NOMO-1 treated with DMSO at 0.1 percent for 48 hours (cell line): ENCODE measurements at regions not wholly inside any gene's neighbourhood (a gene's known extent, or its start where the extent isn't known, plus 50 kb on each side); places are given as distances from the start of the nearest gene placed in this dataset.

Source experiments
- DNase-seq: peaks from one replicate; lab custom pipeline; 2025; ENCODE audit not compliant: unreplicated experiment; lab: John Stamatoyannopoulos, UW

- no peak for DNase-seq
These were observed 255.5 kb upstream of the PITX2 start for GRCh38 chr4:110878413-110878812.

- DNase-seq: no peak
These were observed 256.1 kb upstream of the PITX2 start for GRCh38 chr4:110878956-110879355.

GRCh38 chr4:110886270-110886669 lies 263.4 kb upstream of the PITX2 start:
- DNase-seq: no peak

DNA sequence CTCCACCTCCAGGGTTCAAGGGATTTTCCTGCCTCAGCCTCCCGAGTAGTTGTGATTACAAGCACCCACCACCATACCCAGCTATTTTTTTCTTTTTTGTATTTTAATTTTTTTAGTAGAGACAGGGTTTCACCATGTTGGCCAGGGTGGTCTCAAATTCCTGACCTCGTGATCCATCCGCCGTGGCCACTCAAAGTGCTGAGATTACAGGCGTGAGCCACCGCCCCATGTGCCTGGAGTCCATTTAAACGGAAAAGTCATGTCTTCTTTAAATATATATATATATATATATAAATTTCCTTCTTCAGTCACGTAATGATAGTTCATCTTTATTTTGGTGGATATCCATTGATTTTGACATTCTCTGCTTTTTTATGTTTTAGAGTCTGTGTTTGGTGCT lies 264.0 kb upstream of the PITX2 start:
- DNase-seq: no peak

- DNase-seq: no peak
These were observed 274.9 kb upstream of the PITX2 start for GRCh38 chr4:110897784-110898183.

- no peak for DNase-seq
These were observed 275.4 kb upstream of the PITX2 start for GRCh38 chr4:110898290-110898689.

GRCh38 chr4:110900213-110900769 lies 277.4 kb upstream of the PITX2 start:
- no peak for DNase-seq

DNA sequence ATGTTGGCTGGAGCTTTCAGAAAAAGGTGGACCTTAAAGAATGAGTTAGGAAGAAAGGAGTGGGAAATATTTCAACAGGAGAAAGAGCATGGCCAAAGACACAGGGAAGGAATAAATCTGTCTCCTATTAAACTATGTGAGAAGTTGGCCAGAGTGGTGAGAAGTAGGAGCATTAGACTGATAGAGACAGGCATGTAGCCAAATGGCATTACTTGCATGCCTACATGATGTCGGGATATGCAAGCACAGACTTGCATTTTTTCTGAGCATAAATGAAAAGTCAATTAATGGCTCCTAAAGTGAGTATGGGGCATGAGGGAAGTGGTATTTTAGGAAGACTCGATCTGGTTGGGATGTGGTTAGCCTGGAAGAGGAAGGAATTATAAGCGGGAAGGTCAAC lies 279.6 kb upstream of the PITX2 start:
- DNase-seq: no peak

GRCh38 chr4:110904435-110905065 lies 281.7 kb upstream of the PITX2 start:
- DNase-seq: no peak

GRCh38 chr4:110905367-110905766 lies 282.5 kb upstream of the PITX2 start:
- DNase-seq: no peak

DNA sequence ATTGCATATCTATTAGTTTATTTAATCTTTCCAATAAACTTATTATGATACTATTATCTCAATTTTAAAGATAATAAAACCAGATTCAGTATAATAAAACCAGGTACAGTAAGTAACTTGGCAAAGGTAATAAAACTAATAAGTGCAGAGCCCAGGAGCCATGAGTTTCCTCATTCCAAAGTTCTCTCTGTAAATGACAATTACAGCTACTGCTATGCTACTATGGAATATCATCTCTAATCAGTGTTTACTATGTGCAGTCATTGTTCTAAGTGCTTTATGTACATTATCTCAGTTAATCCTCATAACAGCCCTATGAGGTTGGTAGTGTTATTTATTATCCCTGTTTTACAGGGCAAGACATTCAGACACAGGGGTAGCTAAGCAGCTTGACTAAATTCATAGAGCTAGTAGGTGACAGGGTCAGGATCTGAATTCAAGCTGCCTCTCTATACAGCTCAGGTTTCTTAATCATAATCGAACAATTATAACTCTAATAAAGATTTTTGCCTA lies 285.0 kb upstream of the PITX2 start:
- no peak for DNase-seq

DNA sequence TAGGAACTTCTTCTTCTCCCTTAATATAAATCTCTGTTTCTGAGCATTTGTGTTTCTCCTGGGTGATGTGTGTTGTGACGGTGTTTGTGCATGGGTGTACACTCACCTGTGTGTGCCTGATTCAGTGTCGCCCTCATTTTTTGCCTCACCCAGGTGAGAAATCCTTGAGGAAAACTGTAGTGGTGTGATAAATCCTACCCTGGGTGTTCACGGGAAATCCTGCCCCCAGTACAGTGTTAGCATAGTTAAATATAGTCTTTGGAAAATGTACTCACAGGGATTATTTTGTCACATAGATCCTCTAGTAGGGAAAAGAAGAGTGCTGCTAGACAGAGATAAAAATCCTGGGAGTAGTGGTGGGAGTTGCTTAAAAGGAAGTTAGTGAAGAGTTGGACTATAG lies 291.9 kb upstream of the PITX2 start:
- DNase-seq: no peak

GRCh38 chr4:110915301-110915700 lies 292.4 kb upstream of the PITX2 start:
- DNase-seq: no peak

GRCh38 chr4:110916505-110916904 lies 293.6 kb upstream of the PITX2 start:
- no peak for DNase-seq

GRCh38 chr4:110917835-110918234 lies 295.0 kb upstream of the PITX2 start:
- DNase-seq: no peak

DNA sequence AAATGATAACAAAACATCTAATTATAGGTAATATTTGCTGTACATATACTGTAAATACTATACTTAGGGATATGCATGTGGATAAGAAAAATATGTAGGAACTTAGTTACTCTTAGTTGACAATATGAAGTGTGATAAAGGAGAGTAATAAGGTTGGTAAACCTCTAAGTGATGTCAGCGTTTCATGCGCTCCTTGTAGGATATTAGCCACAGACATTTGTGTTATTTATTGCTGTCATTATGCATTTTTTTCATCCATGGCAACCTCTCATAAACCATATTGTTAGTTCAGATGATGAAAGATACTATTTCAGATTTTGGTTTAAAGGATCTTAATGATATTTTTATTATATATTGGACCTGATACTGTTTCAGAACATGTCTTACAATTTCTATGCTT lies 298.1 kb upstream of the PITX2 start:
- DNase-seq: no peak

GRCh38 chr4:110924761-110925160 lies 301.9 kb upstream of the PITX2 start:
- DNase-seq: no peak

- no peak for DNase-seq
These were observed 304.0 kb upstream of the PITX2 start for GRCh38 chr4:110926841-110927400.

DNA sequence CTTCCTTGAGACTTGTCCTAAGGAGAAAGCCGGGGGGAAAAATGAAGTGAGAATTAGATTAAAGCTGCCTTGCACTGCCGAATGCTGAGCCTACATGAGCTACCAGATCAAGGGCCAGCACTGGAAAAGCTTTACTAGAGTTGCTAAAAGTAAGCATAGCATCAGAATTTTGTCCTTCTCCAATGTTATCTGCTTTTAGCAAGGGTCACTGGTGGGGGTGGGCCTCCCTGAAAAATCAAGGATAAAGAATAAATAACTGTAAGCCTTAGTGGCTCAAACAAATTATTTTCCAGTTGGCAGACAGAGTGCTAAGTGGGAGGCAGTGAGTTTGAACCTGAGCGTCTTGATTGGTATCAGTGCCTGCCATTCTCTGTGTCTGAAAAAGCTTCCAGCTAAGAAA lies 310.5 kb upstream of the PITX2 start:
- DNase-seq: no peak

GRCh38 chr4:110944501-110944900 lies 321.6 kb upstream of the PITX2 start:
- no peak for DNase-seq

GRCh38 chr4:110945600-110945999 lies 322.7 kb upstream of the PITX2 start:
- no peak for DNase-seq

GRCh38 chr4:110949542-110949941 lies 326.7 kb upstream of the PITX2 start:
- no peak for DNase-seq

- no peak for DNase-seq
These were observed 327.9 kb upstream of the PITX2 start for GRCh38 chr4:110950731-110951130.
